HFF-Myc (cell line): ENCODE measurements at regions not wholly inside any gene's neighbourhood (a gene's known extent, or its start where the extent isn't known, plus 50 kb on each side); places are given as distances from the start of the nearest gene placed in this dataset.

Experiments used
- DNase-seq: peaks from one replicate; pipeline ENCODE4 v3.0.0-alpha.2; 2011; ENCODE audit warnings: low read depth; ENCODE audit errors: extremely low read depth
- H3K4me3 ChIP-seq: replicated peaks from 2 replicates; pipeline ENCODE4 v1.5.1; 2011; ENCODE audit warnings: low read depth, mild to moderate bottlenecking, control low read depth, low read length
- TF ChIP-seq, protein P1 (sequence below): IDR thresholded peaks from 2 replicates; pipeline ENCODE4 v1.5.1; 2012; ENCODE audit warnings: mild to moderate bottlenecking, low read depth, low read length, control low read depth; ENCODE audit errors: missing control alignments

DNA sequence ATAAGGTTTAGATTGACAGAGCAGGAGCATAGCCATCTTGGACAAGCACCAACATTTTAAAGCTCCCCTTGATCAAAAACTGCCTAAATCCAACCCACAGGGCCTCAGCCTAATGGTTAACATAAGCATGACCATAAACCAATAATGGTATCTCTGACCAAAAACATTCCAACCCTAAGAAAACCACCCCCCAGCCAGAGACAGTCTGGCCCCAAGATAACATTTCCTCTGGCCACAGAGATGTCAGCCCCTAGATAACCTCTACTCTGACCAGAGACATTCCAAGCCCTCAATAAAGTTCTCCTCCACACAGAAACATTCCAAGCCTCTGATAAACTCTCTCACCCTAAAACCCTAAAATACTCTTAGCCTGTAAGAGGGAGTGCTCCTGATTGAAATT is 164.4 kb downstream of the DDX3Y start:
- TF ChIP-seq, protein P1, sequence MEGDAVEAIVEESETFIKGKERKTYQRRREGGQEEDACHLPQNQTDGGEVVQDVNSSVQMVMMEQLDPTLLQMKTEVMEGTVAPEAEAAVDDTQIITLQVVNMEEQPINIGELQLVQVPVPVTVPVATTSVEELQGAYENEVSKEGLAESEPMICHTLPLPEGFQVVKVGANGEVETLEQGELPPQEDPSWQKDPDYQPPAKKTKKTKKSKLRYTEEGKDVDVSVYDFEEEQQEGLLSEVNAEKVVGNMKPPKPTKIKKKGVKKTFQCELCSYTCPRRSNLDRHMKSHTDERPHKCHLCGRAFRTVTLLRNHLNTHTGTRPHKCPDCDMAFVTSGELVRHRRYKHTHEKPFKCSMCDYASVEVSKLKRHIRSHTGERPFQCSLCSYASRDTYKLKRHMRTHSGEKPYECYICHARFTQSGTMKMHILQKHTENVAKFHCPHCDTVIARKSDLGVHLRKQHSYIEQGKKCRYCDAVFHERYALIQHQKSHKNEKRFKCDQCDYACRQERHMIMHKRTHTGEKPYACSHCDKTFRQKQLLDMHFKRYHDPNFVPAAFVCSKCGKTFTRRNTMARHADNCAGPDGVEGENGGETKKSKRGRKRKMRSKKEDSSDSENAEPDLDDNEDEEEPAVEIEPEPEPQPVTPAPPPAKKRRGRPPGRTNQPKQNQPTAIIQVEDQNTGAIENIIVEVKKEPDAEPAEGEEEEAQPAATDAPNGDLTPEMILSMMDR, result no peak
- H3K4me3 ChIP-seq, result no peak overlapping the region
- no peak for DNase-seq

- no peak overlapping the region for H3K4me3 ChIP-seq
- no peak for DNase-seq
- TF ChIP-seq, protein P1, result no peak
Observed at GRCh38 chrY:13082748-13083147, 178.1 kb downstream of the DDX3Y start.

- DNase-seq, result no peak
- H3K4me3 ChIP-seq, result no peak overlapping the region
- TF ChIP-seq, protein P1, result no peak
Observed at GRCh38 chrY:13091575-13091974, 186.9 kb downstream of the DDX3Y start.

DNA sequence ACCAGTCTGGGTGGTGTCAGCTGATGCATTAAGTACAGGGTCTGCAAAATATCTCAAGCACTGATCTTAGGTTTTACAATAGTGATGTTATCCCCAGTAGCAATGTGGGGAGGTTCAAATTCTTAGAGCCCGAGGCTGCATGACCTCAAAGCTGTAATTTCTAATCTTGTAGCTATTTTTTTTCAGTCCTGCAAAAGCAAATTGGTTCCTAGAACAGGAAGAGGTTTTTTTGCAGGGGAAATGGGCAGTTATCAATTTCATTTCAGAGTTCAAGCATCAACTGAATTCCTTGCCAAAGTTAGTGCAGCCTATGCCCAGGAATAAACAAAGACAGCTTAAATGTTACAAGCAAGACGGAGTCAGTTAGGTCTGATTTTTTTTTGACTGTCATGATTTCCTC is 188.3 kb downstream of the DDX3Y start:
- H3K4me3 ChIP-seq, result no peak overlapping the region
- TF ChIP-seq, protein P1, result no peak
- DNase-seq, result no peak

DNA sequence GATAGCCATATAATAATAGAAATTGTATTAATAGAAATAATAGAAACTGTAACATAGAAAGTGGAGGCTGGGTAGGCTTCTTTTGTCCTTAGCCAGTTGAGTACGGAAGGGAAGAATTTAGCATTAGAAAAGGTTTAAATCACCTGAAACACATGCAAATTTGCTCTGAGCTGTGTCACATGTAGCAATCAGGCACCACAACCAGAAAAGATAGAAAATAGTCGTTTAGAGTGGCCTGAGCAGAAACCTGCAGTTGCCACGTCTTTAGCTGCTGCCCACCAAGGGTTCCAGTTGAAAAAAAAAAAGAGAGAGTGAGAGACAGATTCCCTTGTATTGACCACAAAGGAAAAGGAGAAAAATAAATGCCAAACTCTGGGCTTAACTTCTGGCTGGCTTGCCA is 188.8 kb downstream of the DDX3Y start:
- DNase-seq, result no peak
- TF ChIP-seq, protein P1, result no peak
- no peak overlapping the region for H3K4me3 ChIP-seq

DNA sequence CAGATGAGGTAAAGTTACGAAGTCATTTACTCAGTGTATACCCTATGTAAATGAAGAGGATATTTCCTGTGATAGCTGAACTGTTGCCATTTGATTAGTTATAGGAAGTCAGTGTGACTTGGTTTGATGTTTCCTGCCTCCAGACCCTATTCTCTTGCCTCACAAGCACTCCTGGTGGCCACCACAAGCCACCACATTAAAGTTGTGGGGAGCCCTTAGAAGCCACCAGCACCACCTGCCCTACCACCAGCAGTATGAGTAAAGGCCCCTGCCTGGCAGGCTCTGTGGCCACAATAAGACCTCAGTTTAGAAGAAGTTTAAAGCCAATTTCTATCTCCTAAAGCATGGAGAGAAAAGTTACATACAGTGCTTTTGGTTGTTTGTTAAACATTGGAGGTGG is 189.7 kb downstream of the DDX3Y start:
- DNase-seq, result no peak
- TF ChIP-seq, protein P1, result no peak
- no peak overlapping the region for H3K4me3 ChIP-seq

DNA sequence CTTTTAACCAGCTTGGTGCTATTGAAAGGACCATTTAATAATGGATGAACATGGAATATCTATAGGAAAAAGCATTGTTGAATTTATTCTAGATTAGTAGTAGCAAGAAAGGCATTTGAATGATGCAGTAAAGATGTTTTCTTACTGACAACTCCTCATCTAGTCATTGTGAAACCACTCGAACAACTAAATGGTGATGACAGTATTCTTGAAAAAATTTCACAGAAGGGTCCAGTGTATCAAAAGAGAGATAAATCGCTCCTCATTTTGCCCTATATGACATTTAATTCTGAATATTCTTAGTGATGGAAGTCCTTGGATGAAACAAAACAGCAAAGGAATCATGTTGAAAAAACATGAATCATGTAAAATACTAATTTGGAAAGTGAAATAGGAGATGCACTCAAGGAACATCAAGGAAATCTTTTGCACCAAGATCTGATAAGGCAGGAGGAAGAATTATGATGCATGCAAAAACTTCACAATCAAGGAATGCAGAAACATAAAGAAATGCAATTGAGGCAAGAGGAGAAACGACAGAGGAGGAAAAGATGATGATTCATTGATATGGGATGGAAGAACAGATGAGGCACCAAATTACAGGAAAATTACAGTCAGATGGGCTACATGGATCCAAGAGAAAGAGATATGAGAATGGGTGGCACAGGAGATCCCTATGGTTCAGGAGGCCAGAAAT is 190.4 kb downstream of the DDX3Y start:
- H3K4me3 ChIP-seq, result no peak overlapping the region
- TF ChIP-seq, protein P1, result no peak
- no peak for DNase-seq
